PC-9 (cell line): ENCODE measurements at regions not wholly inside any gene's neighbourhood (a gene's known extent, or its start where the extent isn't known, plus 50 kb on each side); places are given as distances from the start of the nearest gene placed in this dataset.

Experiments used
- BruUV-seq: library from RNA; stranded (reverse); fragments of 400-500 nt; replicated peaks from 2 replicates; lab custom pipeline; 2021; lab: Mats Ljungman, UMichigan
- CTCF ChIA-PET: fragments of 300-600 bp; sonication (Branson Sonifier 250); formaldehyde crosslinking; loops from one replicate; lab custom pipeline; 2022; ENCODE audit warnings: antibody characterized with exemption; lab: Charles Lee
- POLR2A ChIA-PET: fragments of 300-600 bp; sonication (Branson Sonifier 250); formaldehyde crosslinking; loops from one replicate; lab custom pipeline; 2022; ENCODE audit warnings: antibody characterized with exemption; ENCODE audit not compliant: unreplicated experiment; lab: Charles Lee
- DNase-seq, 2 experiments: peaks; one replicate each; pipeline versions ENCODE4 v3.0.0 to v3.0.0-alpha.2; 2015 to 2022; ENCODE audit warnings: mixed read lengths in 1 of 2
- H2AFZ ChIP-seq: fragments of 200-600 bp; sonication (generic); 2 replicates; pipeline ENCODE4 v1.8.1; 2017; ENCODE audit warnings: antibody characterized with exemption
- H3F3A ChIP-seq: fragments of 200-600 bp; sonication (generic); 2 replicates; pipeline ENCODE4 v1.8.1; 2017; ENCODE audit warnings: antibody characterized with exemption, mild to moderate bottlenecking, low read depth; ENCODE audit not compliant: insufficient read depth
- H3K27ac ChIP-seq: fragments of 200-600 bp; sonication (generic); 2 replicates; pipeline ENCODE4 v1.6.1; 2016; ENCODE audit warnings: mixed run types
- H3K27me3 ChIP-seq: fragments of 200-600 bp; sonication (generic); 2 replicates; pipeline ENCODE4 v1.6.1; 2016; ENCODE audit warnings: low read depth, mixed run types; ENCODE audit not compliant: insufficient read depth
- H3K36me3 ChIP-seq: fragments of 200-600 bp; sonication (generic); 2 replicates; pipeline ENCODE4 v1.6.1; 2016; ENCODE audit warnings: low read depth, mixed run types
- H3K4me1 ChIP-seq: fragments of 200-600 bp; sonication (generic); replicated peaks from 2 replicates; pipeline ENCODE4 v1.6.1; 2016; ENCODE audit warnings: mixed run types; ENCODE audit not compliant: insufficient read depth
- H3K4me2 ChIP-seq: fragments of 200-600 bp; sonication (generic); 2 replicates; pipeline ENCODE4 v1.6.1; 2017; ENCODE audit warnings: mixed run types
- H3K4me3 ChIP-seq: fragments of 200-600 bp; sonication (generic); 2 replicates; pipeline ENCODE4 v1.6.1; 2016; ENCODE audit warnings: mixed run types
- H3K79me2 ChIP-seq: fragments of 200-600 bp; sonication (generic); 2 replicates; pipeline ENCODE4 v1.6.1; 2017; ENCODE audit warnings: low read depth, mixed run types
- H3K9me2 ChIP-seq: fragments of 200-600 bp; sonication (generic); 2 replicates; pipeline ENCODE4 v1.8.1; 2017; ENCODE audit warnings: mild to moderate bottlenecking; ENCODE audit not compliant: insufficient read depth
- H3K9me3 ChIP-seq: fragments of 200-600 bp; sonication (generic); 2 replicates; pipeline ENCODE4 v1.8.1; 2016; ENCODE audit warnings: low read depth; ENCODE audit not compliant: insufficient read depth
- H4K20me1 ChIP-seq: fragments of 200-600 bp; sonication (generic); 2 replicates; pipeline ENCODE4 v1.8.1; 2017; ENCODE audit not compliant: insufficient read depth
- CTCF ChIP-seq: fragments of 200-600 bp; sonication (generic); conservative IDR thresholded peaks from 2 replicates; pipeline ENCODE4 v1.6.1; 2017; ENCODE audit warnings: mixed run types, antibody characterized with exemption, mild to moderate bottlenecking, moderate library complexity
- EZH2 ChIP-seq: fragments of 200-600 bp; sonication (generic); IDR thresholded peaks from 2 replicates; pipeline ENCODE4 v1.8.0; 2017; ENCODE audit warnings: antibody characterized with exemption, low read depth
- intact Hi-C: fragments of 100-400 bp; cut with micrococcal nuclease; formaldehyde crosslinking; loops from one replicate; pipeline ENCODE4 v1.10.0; 2022; ENCODE audit not compliant: unreplicated experiment

GRCh38 chr7:98679741-98680140, 62.7 kb downstream of the NPTX2 start:
- H3K27ac ChIP-seq: no peak overlapping the region
- no peak overlapping the region for H2AFZ ChIP-seq
- H3K4me1 ChIP-seq: no peaks in the 10 kb centered on the region
- no peak overlapping the region for H3K4me2 ChIP-seq
- BruUV-seq: no TSS peak
- H4K20me1 ChIP-seq: no peaks in the 10 kb centered on the region
- TF ChIP-seq EZH2 (no peak), CTCF (no peak)
- no peaks in the 10 kb centered on the region for H3K79me2 ChIP-seq
- intact Hi-C loops: no loop called here
- DNase-seq: no peak
- no peaks in the 10 kb centered on the region for H3K36me3 ChIP-seq
- no peaks in the 10 kb centered on the region for H3K9me3 ChIP-seq
- CTCF ChIA-PET: no interaction called here
- no peaks in the 10 kb centered on the region for H3F3A ChIP-seq
- POLR2A ChIA-PET: interaction anchor here (0.6 kb wide), 1 partner anchor 43 kb away, joined by 4 read pairs; no protein-coding TSS in a partner anchor
- no peaks in the 10 kb centered on the region for H3K9me2 ChIP-seq
- peaks cover 79% of the 10 kb centered on the region for H3K27me3 ChIP-seq
- no peak overlapping the region for H3K4me3 ChIP-seq

- H3K79me2 ChIP-seq: no peaks in the 10 kb centered on the region
- intact Hi-C loops: no loop called here
- H3K4me2 ChIP-seq: no peak overlapping the region
- H4K20me1 ChIP-seq: no peaks in the 10 kb centered on the region
- H3K27me3 ChIP-seq: peaks cover 85% of the 10 kb centered on the region
- no TSS peak for BruUV-seq
- no peak for DNase-seq
- H3K27ac ChIP-seq: no peak overlapping the region
- no peaks in the 10 kb centered on the region; the same call in 1 of the 2 replicates for H3K9me3 ChIP-seq
- H3F3A ChIP-seq: no peaks in the 10 kb centered on the region
- H3K9me2 ChIP-seq: no peaks in the 10 kb centered on the region
- TF ChIP-seq CTCF (no peak), EZH2 (no peak)
- H3K36me3 ChIP-seq: no peaks in the 10 kb centered on the region
- H2AFZ ChIP-seq: no peak overlapping the region
- no peak overlapping the region for H3K4me3 ChIP-seq
- ChIA-PET POLR2A (no interaction called here), CTCF (no interaction called here)
- H3K4me1 ChIP-seq: no peaks in the 10 kb centered on the region
These were observed 64.4 kb downstream of the NPTX2 start for GRCh38 chr7:98681511-98681910.

- Histone ChIP-seq H3K4me2 (no peak overlapping the region), H2AFZ (no peak overlapping the region), H3K4me1 (no peaks in the 10 kb centered on the region), H3K36me3 (no peaks in the 10 kb centered on the region), H3K9me3 (no peaks in the 10 kb centered on the region; the same call in 1 of the 2 replicates), H3K27ac (no peak overlapping the region), H3K79me2 (no peaks in the 10 kb centered on the region), H3K9me2 (no peaks in the 10 kb centered on the region), H3K27me3 (peaks cover 84% of the 10 kb centered on the region), H3K4me3 (no peak overlapping the region), H4K20me1 (no peaks in the 10 kb centered on the region), H3F3A (no peaks in the 10 kb centered on the region)
- POLR2A ChIA-PET: no interaction called here
- DNase-seq: no peak
- intact Hi-C loops: no loop called here
- TF ChIP-seq CTCF (no peak), EZH2 (no peak)
- CTCF ChIA-PET: no interaction called here
- BruUV-seq: no TSS peak
These were observed 64.9 kb downstream of the NPTX2 start for GRCh38 chr7:98681951-98682350.
